Neural cell (in vitro differentiated cells): ENCODE measurements at regions not wholly inside any gene's neighbourhood (a gene's known extent, or its start where the extent isn't known, plus 50 kb on each side); places are given as distances from the start of the nearest gene placed in this dataset.

ENCODE experiments used
- H2AFZ ChIP-seq: fragments of 200-600, 300-800 bp; sonication (generic), shearing (Covaris generic); 2 replicates; pipeline ENCODE4 v1.6.0; 2014; ENCODE audit warnings: low read depth, mild to moderate bottlenecking, antibody characterized with exemption, low read length, moderate library complexity
- H3F3A ChIP-seq: fragments of 200-600 bp; shearing (Covaris generic); 2 replicates; pipeline ENCODE4 v1.6.1; 2016; ENCODE audit warnings: mild to moderate bottlenecking, moderate library complexity, mixed read lengths, antibody characterized with exemption, low read length; ENCODE audit not compliant: insufficient read depth, poor library complexity, severe bottlenecking
- H3K27ac ChIP-seq: fragments of 200-600, 300-800 bp; sonication (generic), shearing (Covaris generic); 2 replicates; pipeline ENCODE4 v1.5.1; 2014; ENCODE audit warnings: mild to moderate bottlenecking, low read length, moderate library complexity
- H3K27me3 ChIP-seq: fragments of 300-800, 200-600 bp; sonication (generic), shearing (Covaris generic); 2 replicates; pipeline ENCODE4 v1.6.0; 2014; ENCODE audit warnings: mild to moderate bottlenecking, low read depth, low read length, moderate library complexity; ENCODE audit not compliant: insufficient read depth
- H3K36me3 ChIP-seq: fragments of 300-800, 200-600 bp; sonication (generic), shearing (Covaris generic); 2 replicates; pipeline ENCODE4 v1.5.1; 2014; ENCODE audit warnings: mild to moderate bottlenecking, antibody characterized with exemption, low read length, moderate library complexity; ENCODE audit not compliant: insufficient read depth
- H3K4me2 ChIP-seq: fragments of 300-800, 200-600 bp; sonication (generic), shearing (Covaris generic); 2 replicates; pipeline ENCODE4 v1.6.0; 2014; ENCODE audit warnings: mild to moderate bottlenecking, low read length
- H3K4me3 ChIP-seq: fragments of 300-800, 200-600 bp; sonication (generic), shearing (Covaris generic); 2 replicates; pipeline ENCODE4 v1.5.1; 2014; ENCODE audit warnings: mild to moderate bottlenecking, low read length, moderate library complexity
- H3K79me2 ChIP-seq: fragments of 200-600 bp; shearing (Covaris generic); replicated peaks from 2 replicates; pipeline ENCODE4 v1.6.0; 2014; ENCODE audit warnings: mild to moderate bottlenecking, low read length, moderate library complexity; ENCODE audit not compliant: insufficient read depth
- H3K9ac ChIP-seq: fragments of 300-800, 200-600 bp; sonication (generic), shearing (Covaris generic); 2 replicates; pipeline ENCODE4 v1.6.1; 2016; ENCODE audit warnings: mild to moderate bottlenecking, low read length, mixed read lengths
- H3K9me2 ChIP-seq: fragments of 200-600 bp; shearing (Covaris generic); 2 replicates; pipeline ENCODE4 v1.6.1; 2016; ENCODE audit warnings: mild to moderate bottlenecking, low read length, mixed read lengths; ENCODE audit not compliant: insufficient read depth
- H3K9me3 ChIP-seq: fragments of 200-600, 300-800 bp; sonication (generic), shearing (Covaris generic); 2 replicates; pipeline ENCODE4 v1.6.1; 2016; ENCODE audit warnings: mild to moderate bottlenecking, mixed run types, low read length, moderate library complexity, mixed read lengths
- H4K20me1 ChIP-seq: fragments of 200-600 bp; shearing (Covaris generic); 2 replicates; pipeline ENCODE4 v1.6.1; 2016; ENCODE audit warnings: mild to moderate bottlenecking, mixed run types; ENCODE audit not compliant: insufficient read depth
- CTCF ChIP-seq: fragments of 450-650 bp; IDR thresholded peaks from 2 replicates; pipeline ENCODE4 v1.5.1; 2014; ENCODE audit warnings: antibody characterized with exemption, mild to moderate bottlenecking, moderate library complexity; ENCODE audit not compliant: poor library complexity, severe bottlenecking
- EP300 ChIP-seq: fragments of 450-650 bp; conservative IDR thresholded peaks from 2 replicates; pipeline ENCODE4 v1.6.1; 2014; ENCODE audit warnings: antibody characterized with exemption, mild to moderate bottlenecking, moderate library complexity; ENCODE audit not compliant: poor library complexity, severe bottlenecking
- EZH2 ChIP-seq: fragments of 200-600, 300-800 bp; shearing (Covaris generic), sonication (generic); IDR thresholded peaks from 2 replicates; pipeline ENCODE4 v1.6.1; 2014; ENCODE audit warnings: antibody characterized with exemption, low read length, borderline replicate concordance, mild to moderate bottlenecking; ENCODE audit not compliant: insufficient read depth, poor library complexity, severe bottlenecking
- MXI1 ChIP-seq: fragments of 450-650 bp; conservative IDR thresholded peaks from 2 replicates; pipeline ENCODE4 v1.6.1; 2014; ENCODE audit warnings: antibody characterized with exemption, mild to moderate bottlenecking; ENCODE audit not compliant: poor library complexity, severe bottlenecking
- POLR2AphosphoS5 ChIP-seq: IDR thresholded peaks from 2 replicates; pipeline ENCODE4 v1.6.1; 2012
- RAD21 ChIP-seq: fragments of 450-650 bp; conservative IDR thresholded peaks from 2 replicates; pipeline ENCODE4 v1.6.1; 2014; ENCODE audit warnings: antibody characterized with exemption, mild to moderate bottlenecking, moderate library complexity
- REST ChIP-seq: IDR thresholded peaks from 2 replicates; pipeline ENCODE4 v1.6.1; 2012; ENCODE audit warnings: borderline replicate concordance
- SMC3 ChIP-seq: fragments of 450-650 bp; conservative IDR thresholded peaks from 2 replicates; pipeline ENCODE4 v1.6.1; 2014; ENCODE audit warnings: antibody characterized with exemption, mild to moderate bottlenecking, moderate library complexity; ENCODE audit not compliant: poor library complexity
- TAF1 ChIP-seq: IDR thresholded peaks from 2 replicates; pipeline ENCODE4 v1.6.1; 2012; ENCODE audit warnings: low read depth

- no peaks in the 10 kb centered on the region for H3K9me3 ChIP-seq
- no peaks in the 10 kb centered on the region for H3K27me3 ChIP-seq
- no peaks in the 10 kb centered on the region for H3K9me2 ChIP-seq
- H3K4me2 ChIP-seq, result no peak overlapping the region
- TF ChIP-seq SMC3 (no peak), POLR2AphosphoS5 (no peak), MXI1 (no peak), RAD21 (no peak), CTCF (no peak)
- H3K9ac ChIP-seq, result no peak overlapping the region
- no peaks in the 10 kb centered on the region for H3K36me3 ChIP-seq
- H4K20me1 ChIP-seq, result no peaks in the 10 kb centered on the region
- H2AFZ ChIP-seq, result no peak overlapping the region
- no peak overlapping the region for H3K27ac ChIP-seq
- H3K4me3 ChIP-seq, result no peak overlapping the region
- no peaks in the 10 kb centered on the region for H3K79me2 ChIP-seq
- H3F3A ChIP-seq, result no peaks in the 10 kb centered on the region
Observed at GRCh38 chr11:80350541-80350940, 909.7 kb upstream of the TENM4 start.

GRCh38 chr11:80349997-80350396, 909.2 kb upstream of the TENM4 start:
- no peaks in the 10 kb centered on the region for H3K36me3 ChIP-seq
- no peaks in the 10 kb centered on the region for H3K27me3 ChIP-seq
- no peaks in the 10 kb centered on the region for H3K79me2 ChIP-seq
- H2AFZ ChIP-seq, result no peak overlapping the region
- H3K4me3 ChIP-seq, result no peak overlapping the region
- H3F3A ChIP-seq, result no peaks in the 10 kb centered on the region
- H3K4me2 ChIP-seq, result no peak overlapping the region
- no peak overlapping the region for H3K9ac ChIP-seq
- no peaks in the 10 kb centered on the region for H4K20me1 ChIP-seq
- H3K9me3 ChIP-seq, result no peaks in the 10 kb centered on the region
- no peak for TF ChIP-seq SMC3
- no peak for TF ChIP-seq EZH2
- no peak for TF ChIP-seq EP300
- TF ChIP-seq REST, result no peak
- TF ChIP-seq TAF1, result no peak
- no peak for TF ChIP-seq CTCF
- TF ChIP-seq MXI1, result no peak
- no peak for TF ChIP-seq POLR2AphosphoS5
- no peak for TF ChIP-seq RAD21
- H3K9me2 ChIP-seq, result no peaks in the 10 kb centered on the region
- H3K27ac ChIP-seq, result no peak overlapping the region
